NK-92 treated with Interleukin-12 subunit alpha and Interleukin-12 subunit beta, amount 100 ng/mL, for 24 hours (cell line): ENCODE measurements at regions not wholly inside any gene's neighbourhood (a gene's known extent, or its start where the extent isn't known, plus 50 kb on each side); places are given as distances from the start of the nearest gene placed in this dataset.

Source experiments
- DNase-seq: peaks from one replicate; lab custom pipeline; 2025; lab: John Stamatoyannopoulos, UW

GRCh38 chr10:130720235-130720634, 584.0 kb downstream of the GLRX3 start:
- DNase-seq: no peak

- DNase-seq: no peak
These were observed 585.8 kb downstream of the GLRX3 start for GRCh38 chr10:130721971-130722370.

GRCh38 chr10:130723704-130724103, 587.5 kb downstream of the GLRX3 start:
- no peak for DNase-seq

GRCh38 chr10:130725474-130725970, 586.0 kb downstream of the TCERG1L start:
- no peak for DNase-seq

- DNase-seq: no peak
These were observed 584.4 kb downstream of the TCERG1L start for GRCh38 chr10:130726996-130727725.

- DNase-seq: no peak
These were observed 583.6 kb downstream of the TCERG1L start for GRCh38 chr10:130727766-130728490.

- DNase-seq: no peak
These were observed 582.8 kb downstream of the TCERG1L start for GRCh38 chr10:130728531-130729215.

- no peak for DNase-seq
These were observed 581.6 kb downstream of the TCERG1L start for GRCh38 chr10:130729876-130730275.

GRCh38 chr10:130737186-130737585, 574.3 kb downstream of the TCERG1L start:
- DNase-seq: no peak

- DNase-seq: no peak
These were observed 573.9 kb downstream of the TCERG1L start for GRCh38 chr10:130737621-130738020.

GRCh38 chr10:130739016-130739756, 572.3 kb downstream of the TCERG1L start:
- no peak for DNase-seq

- DNase-seq: no peak
These were observed 571.8 kb downstream of the TCERG1L start for GRCh38 chr10:130739757-130740145.

GRCh38 chr10:130740166-130740565, 571.4 kb downstream of the TCERG1L start:
- DNase-seq: no peak

GRCh38 chr10:130740915-130741750, 570.4 kb downstream of the TCERG1L start:
- DNase-seq: no peak

GRCh38 chr10:130741901-130742855, 569.3 kb downstream of the TCERG1L start:
- no peak for DNase-seq

- DNase-seq: no peak
These were observed 568.4 kb downstream of the TCERG1L start for GRCh38 chr10:130742941-130743675.

- DNase-seq: no peak
These were observed 567.7 kb downstream of the TCERG1L start for GRCh38 chr10:130743751-130744271.

GRCh38 chr10:130744631-130745030, 566.9 kb downstream of the TCERG1L start:
- DNase-seq: no peak

GRCh38 chr10:130745251-130745650, 566.3 kb downstream of the TCERG1L start:
- DNase-seq: no peak
